Activated CD4-positive, alpha-beta T cell treated with anti-CD3 and anti-CD28 coated beads, Interleukin-2, amount 50 U/mL, for 4 hours (primary cell): ENCODE measurements at regions not wholly inside any gene's neighbourhood (a gene's known extent, or its start where the extent isn't known, plus 50 kb on each side); places are given as distances from the start of the nearest gene placed in this dataset.

Experiments
- DNase-seq, 2 experiments: peaks; one replicate each; pipeline ENCODE4 v3.0.0-alpha.2; 2020

DNA sequence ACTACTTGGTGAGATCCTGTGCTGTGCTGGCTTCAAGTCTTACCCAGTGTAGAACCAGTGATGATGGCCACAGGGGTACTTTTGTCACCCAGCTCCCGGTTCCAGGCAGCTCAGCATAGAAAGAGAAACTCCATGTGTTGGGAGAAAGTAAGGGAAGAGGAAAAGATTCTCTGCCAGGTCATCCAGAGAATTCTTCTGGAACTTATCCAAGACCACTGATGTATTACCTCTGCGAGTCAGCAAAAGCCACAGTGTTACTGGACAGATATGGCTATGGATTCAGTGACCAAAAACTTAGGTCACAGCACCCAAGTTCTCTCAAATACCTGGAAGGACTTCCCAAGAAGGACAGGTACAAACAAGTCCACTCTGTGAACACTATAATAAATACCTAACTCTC, 399.5 kb upstream of the MIR17HG start:
- no peak for DNase-seq

DNA sequence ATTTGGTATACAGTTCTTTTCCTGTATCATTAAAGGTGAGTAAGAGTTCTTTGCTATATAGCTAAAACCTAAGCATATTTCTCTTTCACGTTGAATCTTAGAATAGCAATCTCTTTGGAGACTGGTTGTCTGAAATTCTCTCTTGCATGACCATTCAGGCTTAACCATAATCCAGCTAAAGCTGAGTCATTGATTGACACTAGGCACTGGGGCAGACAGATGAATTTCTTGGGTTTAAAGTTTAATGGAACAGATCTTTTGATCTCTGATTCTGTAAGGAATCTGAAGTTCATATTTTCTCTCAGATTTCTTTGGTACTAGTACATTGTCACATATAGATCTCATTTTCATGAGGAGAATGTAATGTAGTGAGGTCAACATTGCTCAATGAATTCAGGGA, 397.3 kb upstream of the MIR17HG start:
- no peak for DNase-seq

DNA sequence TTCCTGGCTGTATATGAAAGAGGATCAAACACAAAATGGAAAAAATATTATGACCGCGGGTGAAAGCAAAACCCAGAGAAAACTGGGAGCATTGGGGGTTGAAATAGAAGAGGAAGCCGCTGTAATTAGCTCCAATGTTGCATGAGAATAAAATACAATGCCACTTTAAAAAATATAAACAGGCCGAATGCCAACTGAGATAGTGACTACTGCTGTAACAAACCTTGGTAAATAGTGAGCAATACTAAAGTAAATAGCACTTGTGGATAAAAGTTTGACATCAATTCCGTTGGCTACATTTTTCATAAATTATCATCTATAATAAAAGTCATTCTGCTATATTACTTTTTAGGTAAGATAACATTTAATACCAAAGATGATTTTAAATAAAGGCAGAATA, 395.8 kb upstream of the MIR17HG start:
- DNase-seq: no peak

DNA sequence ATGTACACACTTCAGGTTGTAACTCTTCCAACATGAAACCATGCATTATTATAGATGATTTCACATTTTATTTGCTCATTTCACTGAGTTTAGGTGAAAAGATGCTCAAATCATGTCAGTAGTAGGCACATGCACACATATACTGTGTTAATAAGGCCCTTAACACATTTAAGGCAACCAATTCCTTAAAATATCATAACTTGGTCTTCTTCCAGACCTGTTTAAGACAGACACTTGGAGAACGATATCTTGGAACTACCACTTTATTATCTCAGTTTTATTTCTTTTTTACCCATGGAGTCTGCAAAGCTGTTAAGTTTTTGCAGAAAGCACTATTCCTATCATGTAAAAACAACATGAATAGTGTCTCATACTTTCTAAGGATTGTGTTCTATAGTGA, 395.2 kb upstream of the MIR17HG start:
- DNase-seq: no peak

DNA sequence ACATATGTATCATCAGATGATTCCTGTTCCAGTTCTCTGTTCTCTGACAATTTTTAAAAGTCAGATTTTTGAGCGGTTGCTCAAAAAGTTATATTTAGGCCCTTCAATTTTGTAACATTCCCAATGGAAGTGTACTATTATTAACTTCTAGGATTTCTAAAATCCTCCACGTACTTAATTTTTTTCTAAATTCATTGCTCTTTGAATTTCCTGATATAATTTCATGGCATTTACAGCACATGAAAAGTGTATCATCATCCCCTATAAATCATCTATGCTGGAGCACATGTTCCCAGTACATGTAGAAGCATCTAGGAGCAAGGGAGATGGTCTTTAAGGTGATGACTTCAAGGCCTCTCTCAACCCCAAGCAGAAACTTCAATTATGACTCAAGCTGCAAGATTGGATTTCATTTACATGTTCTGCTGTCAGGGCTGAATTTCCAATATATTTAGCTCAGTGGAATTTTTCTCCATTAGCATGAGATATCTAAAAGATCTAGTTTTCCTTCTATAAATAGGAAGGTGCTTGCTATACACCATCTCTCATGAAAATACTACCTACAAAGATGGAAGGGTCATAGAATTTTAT, 392.8 kb upstream of the MIR17HG start:
- DNase-seq: no peak

DNA sequence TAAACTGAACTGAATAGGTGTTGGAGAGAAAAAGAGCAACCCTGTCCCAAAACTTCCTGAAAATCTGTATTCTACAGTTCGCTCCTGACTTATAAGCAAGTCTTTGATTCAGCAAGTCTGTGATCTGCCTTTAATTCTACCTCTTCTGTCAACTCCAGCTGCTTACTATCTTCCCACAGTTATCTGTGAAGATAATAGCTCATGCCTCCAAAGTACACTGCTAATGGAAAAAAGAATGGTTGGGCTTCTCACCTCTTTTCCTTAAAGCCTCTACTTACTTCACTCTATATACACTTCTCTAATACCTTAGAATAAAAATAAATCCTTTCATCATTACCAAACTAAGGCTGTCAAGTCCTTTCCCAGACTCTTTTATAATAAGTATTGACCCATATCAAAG, 391.5 kb upstream of the MIR17HG start:
- DNase-seq: no peak

DNA sequence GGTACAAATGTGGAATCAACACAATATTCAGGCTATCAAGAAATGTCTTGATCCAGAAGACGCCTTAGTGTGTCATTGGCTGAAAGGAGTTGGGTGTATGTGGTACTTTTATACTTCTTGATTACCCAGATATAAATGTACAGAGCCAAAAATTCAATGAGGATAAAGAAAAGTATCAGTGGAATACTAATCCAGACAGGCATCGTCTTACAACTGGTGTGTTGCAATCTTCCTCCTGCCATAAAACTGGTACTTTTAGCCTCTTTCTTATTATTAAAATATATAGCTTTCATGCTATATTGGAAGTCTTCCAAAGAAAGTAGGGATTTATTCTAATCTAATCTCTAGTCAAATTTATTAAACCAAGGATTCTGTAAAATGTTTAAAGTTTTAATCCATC, 388.6 kb upstream of the MIR17HG start:
- no peak for DNase-seq

DNA sequence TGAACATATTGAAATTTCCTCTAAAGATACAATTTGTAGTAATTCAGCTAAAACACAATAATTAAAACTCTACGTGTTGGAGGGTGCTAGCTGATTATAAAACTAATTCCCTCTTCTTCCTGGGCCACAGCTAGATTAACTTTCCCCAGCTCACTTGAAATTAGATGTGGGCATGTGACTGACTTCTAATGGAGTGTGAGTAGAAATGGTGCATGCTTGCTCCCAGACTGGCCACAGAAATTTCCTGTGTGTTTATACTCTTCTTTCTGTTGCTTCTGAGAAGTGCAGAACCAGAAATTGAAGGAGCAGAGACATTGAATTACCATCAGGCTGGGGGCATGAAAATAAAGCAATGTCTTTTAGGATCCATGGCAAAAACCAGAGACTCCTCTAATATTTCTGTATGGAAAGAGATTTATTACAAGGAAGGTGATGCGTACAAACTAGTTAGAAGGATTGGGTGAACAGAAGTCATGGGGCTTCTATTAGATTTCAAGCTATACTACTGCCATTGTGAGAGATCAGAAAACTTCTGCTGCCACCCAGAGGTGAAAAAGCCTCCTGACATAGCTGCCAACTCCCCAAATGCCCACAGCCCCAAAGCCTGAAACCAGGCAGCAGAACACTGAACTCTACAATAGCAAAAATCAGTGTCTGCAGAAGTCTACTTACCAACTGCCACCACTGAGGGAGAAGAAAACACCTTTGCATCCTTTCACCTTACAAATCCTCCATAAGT, 379.2 kb upstream of the MIR17HG start:
- DNase-seq: no peak

DNA sequence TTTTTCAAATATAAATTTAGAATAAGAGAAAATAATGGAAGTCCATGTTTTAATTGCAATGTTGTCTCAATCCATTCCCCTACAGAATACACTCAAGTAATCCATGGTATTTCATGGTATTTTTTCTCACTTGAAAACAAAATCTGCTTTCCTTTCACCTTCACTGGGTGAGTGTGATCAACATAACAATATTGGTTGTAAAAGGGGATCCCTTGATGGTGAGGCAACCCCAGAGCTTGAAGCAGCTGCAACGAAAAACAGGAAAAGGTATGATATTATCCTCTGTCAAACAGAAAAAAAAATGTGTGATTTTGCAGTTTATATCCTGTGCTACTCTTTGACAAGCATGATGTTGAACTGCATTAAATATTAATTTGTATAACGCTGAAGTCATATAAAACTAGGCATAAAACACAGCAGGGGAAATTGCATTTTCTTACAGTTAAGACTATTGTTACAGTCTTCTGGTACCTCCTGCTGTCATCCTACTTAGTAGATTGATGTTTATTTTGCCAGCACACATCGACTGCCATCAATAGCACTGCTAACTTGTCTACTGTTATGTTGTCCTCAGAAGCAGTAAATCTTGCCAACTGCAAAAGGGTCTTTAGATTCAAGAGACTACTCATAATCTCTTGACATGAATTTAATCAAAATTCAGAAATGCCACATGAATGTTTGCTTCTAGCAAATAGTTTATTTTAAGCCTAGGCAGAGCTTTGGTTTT, 373.1 kb upstream of the MIR17HG start:
- no peak for DNase-seq

DNA sequence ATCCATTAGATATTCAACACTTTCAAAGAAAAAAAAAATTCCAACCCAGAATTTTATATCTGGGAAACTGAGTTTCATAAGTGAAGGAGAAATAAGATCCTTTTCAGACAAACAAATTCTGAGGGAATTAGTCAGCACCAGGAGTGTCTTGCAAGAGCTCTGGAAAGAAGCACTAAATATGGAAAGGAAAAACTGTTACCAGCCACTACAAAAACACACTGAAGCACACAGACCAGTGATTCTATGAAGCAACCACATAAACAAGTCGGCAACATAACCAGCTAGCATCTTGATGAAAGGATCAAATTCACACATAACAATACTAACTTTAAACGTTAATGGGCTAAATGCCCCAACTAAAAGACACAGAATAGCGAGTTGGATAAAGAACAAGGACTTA, 368.4 kb upstream of the MIR17HG start:
- no peak for DNase-seq

DNA sequence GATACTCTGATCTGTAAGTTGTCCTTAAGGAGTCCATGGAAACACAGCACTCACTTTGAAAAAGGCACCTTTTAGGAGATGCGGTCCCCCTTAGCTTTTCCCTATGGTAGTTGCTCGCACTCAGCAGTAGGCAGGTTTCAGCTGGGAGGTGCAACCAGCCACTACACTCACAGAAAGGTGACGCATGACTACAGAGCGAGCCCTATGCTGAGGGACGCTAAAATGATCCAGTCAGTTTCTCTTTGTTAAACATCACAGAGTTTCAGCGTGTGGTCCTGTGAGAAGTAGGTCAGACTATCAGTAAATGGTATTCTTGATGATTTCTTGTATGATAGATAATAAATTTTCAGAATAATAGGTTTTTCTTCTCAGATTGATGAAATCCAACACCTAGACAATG, 362.7 kb upstream of the MIR17HG start:
- DNase-seq: no peak

DNA sequence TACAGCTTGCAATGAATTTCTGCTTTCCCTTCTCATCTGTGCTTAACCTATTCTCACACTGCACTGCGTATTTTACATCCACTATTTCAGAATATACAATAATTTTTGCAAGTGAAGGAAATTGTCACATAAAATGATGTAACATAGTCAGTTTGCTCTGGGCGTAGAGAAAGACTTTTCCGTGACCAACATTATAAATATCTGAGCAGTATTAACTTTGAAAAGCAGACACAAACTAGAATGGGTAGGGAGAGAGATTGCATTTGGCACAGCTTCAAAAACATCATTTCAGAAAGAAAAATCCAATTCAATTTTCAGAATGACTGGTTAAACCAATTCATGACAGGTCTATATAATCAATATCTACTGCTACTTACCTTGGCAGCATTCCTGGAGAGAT, 352.5 kb upstream of the MIR17HG start:
- no peak for DNase-seq

DNA sequence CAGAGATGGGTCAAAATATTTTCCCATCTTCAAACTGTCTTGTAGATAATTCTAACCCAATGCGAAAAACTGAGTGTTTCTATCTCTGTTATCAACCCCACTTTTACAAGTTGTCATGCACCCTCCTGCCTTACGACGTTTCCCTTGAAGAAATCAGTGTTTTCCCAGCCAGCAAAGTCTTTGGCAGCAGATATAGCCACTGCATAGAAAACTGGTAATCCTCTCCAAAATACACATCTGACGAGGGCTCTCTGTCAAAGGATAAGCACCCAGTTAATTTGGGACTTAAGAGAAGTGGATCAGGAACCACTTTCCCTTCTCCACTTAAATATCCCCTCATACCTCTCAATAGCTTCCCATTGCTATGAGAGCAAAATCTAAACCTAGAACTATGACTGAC, 351.9 kb upstream of the MIR17HG start:
- no peak for DNase-seq

DNA sequence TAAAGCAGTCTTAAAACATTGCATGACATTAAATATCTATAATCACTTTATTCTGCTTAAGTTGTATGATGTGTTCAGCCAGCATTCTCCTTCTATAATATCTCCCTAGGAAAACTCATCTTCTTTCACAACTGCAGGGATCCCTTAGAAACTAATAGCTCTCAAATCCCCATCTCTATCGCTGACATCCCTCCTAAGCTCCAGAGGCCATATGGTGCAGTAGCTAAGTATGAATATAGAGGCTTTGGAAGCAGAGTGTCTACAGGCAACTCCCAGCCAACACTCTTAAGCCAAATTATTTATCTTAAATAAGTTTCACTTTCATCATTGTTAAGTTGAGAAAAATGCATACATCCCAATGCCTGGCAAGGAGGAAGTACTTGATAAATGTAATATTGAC, 349.5 kb upstream of the MIR17HG start:
- no peak for DNase-seq

DNA sequence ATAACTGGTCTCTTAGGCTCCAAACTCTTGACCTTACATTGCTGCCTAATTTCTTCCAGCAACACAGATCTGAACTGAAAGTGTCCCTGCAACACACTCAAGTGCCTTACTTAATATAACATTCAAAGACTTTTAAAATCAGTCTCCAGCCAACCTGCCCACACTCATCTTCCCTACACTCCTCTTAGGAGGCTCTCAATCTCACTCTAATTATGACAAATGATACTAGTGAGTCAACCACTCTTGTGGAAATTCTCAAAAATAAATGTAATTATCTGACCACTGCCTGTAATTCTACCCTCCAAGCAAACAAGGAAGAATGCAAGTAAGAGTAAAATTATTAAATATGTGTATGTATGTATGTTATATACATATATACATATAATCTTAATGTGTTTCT, 348.1 kb upstream of the MIR17HG start:
- no peak for DNase-seq

DNA sequence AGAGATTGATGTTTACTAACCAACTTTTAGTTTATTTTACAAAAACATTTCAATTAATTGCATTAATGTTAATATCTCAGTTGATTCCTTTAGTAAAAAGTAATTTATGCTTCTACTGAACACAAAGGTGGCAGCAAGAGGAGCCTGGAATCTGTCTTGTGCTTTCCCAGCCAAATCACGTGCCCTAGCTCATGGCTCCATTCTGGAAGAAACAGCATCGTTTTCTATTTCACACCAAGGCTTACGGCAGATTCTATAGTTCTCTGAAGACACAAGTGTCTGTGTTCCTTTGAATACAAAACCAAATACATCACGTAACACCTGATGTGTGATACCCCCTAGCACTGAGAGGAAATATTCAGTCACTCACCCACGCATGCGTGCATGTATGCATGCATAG, 346.1 kb upstream of the MIR17HG start:
- no peak for DNase-seq

DNA sequence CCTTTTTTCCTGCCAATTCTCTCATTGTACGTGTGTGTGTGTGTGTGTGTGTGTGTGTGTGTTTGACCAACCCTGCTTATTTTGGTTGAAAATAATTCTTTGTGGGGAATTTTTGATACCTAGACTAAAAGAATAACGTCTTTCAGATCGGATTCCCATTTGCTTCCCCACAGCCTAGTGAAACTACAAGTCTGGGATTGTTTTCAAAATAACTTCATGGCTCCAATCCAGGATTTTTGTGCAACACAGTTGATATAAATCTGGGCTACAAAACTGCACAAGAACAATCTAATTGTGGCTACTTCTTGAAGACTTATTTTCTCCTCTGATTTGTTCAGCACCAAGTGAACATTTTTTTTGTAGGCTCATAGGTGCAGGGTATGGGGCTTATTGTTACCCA, 332.8 kb upstream of the MIR17HG start:
- no peak for DNase-seq

DNA sequence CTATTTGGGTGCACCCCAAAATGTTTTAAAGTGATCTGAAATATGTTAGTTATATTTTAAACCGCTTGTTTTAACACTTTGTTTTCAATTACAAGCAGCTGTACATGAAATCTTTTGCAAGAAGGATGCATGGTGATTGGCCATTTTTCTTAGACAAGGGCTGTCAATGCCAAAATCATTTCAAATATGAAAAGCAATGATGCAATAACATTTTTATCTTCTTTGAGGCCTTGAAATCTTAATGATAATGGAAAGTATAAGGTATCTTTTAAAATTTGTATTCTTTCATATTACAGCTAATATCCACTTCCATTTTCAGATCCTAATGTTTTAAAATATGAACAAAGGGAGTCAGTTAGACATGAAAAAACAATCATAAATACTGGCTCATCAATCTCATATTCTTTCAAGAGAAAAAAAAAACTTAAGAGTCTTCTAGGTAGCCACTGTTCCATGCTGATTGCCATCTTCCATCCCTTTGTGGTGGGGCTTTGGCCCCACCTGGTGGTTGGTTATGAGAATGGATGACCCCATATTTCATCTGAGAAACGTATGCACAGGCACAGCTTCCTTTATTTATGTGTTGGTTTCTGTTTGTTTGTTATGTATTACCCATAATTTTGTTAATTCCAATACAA, 330.3 kb upstream of the MIR17HG start:
- DNase-seq: no peak

DNA sequence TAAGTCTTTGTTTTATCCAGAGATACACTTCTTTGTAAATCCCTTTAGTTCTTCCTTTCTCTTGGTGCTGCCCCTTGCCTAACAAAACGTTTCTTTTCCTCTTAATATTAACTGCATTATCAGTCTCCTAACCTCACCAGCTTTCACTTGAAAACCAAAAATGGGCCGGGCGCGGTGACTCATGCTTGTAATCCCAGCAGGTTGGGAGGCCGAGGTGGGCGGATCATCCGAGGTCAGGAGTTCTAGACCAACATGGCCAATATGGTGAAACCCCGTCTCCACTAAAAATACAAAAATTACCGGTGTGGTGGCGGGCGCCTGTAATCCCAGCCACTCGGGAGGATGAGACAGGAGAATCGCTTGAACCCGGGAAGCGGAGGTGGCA, 329.8 kb upstream of the MIR17HG start:
- DNase-seq: no peak

DNA sequence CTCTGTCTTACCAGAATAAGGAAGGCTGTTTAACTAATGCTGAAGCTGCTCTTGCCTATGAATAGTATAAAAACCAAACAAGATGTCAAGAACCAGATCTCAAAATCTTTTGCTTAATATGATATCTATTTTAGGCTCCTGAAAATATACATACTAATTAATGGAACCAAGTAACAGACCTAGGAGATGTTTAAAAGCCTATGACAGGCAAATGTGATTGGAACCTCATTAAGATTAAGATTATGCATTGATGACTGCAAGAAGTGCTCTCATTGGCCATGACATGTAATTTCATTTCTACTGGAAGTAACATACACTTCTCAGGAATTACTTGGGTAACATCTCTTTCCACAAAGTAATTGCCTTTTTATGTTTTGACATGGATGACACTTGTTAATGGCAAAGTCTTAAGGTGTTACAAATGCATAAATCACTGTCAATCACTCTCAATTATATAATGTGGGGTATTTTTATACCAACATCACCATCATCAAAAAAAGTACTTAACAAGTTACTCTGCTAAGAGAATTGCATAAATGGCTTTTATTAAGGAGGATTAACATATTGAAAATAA, 326.9 kb upstream of the MIR17HG start:
- DNase-seq: no peak

DNA sequence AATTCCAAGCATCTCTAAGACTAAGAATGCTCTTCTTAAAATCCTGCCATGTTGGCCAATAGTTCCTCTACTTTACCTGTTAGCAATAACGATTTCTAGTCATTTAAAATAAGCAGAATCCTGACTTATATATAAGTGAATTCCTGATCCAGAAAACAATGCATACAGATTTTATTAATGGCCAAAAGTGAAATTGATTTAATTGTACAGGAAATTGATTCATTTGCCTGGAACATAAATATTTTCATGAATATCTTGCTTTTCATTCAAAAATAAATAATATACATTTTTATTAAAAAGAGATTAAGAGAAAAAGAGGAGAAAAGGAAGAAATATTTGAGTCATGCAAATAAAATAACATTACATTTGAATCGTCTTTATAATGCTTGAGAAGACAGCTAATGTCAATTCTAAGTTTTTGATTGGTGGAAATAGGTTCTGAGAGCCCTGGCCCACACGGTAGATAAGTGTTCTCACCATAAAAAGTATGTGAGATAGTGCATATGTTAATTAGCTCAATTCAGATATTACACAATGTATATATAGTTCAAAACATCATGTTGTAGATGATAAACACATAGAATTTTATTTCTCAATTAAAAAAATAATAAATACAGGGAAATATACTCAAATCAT, 323.2 kb upstream of the MIR17HG start:
- DNase-seq: no peak

DNA sequence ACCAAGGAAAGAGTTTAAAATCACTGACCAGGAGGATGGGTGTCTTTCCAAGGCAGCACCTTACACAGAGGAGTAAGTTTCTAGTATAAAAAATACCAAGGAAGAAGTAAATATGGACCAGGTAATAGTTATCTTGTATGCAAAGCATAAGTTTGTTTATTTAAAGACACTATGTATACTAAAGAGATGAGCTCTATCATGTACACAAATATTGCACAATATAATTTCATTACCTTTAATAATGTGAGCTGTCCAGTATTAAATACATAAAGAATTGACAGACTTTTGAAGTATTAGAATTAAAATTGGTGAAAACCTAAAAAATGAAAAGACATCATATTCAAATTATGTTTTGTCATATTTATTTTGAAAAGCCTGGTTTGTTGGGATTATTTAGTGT, 322.0 kb upstream of the MIR17HG start:
- DNase-seq: no peak

DNA sequence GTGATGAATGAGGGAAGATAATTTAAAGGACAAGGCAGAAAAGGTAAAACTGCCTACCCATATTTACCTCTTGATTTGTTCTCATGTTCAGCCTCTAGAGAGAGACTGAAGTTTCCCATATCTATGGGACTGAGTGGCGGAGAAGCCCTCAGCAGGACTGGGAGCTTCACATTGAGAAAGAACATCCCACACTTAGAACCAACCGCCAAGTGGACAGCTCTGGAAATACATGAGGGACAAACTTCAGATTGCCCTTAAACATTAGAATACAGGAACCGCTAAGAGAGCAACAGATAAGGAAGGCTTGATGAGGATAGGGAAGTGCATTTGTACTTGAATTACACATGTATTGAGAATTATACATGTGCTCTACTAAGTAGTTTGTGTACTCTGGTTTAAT, 316.0 kb upstream of the MIR17HG start:
- DNase-seq: no peak
